ENCODE measurements at regions not wholly inside any gene's neighbourhood (a gene's known extent, or its start where the extent isn't known, plus 50 kb on each side); places are given as distances from the start of the nearest gene placed in this dataset.

GRCh38 chr3:124383051-124383450 lies 347.2 kb upstream of the UMPS start:
- no peak for TF ChIP-seq CTCF (conservative IDR thresholded peaks at IDR 0.05)
- no peak for TF ChIP-seq ZFX (IDR thresholded peaks at IDR 0.05)
